Neural crest cell (in vitro differentiated cells): ENCODE measurements at regions not wholly inside any gene's neighbourhood (a gene's known extent, or its start where the extent isn't known, plus 50 kb on each side); places are given as distances from the start of the nearest gene placed in this dataset.
"Not testable (repeated sequence)": the region's sequence is repeated elsewhere in the genome, so short reads cannot be mapped to it uniquely, and the experiment has no call there.

ENCODE experiments used
- DNase-seq: peaks from one replicate; pipeline ENCODE4 v3.0.0; 2021; ENCODE audit warnings: low read depth, mixed read lengths, low spot score
- H3K27ac Mint-ChIP-seq: one replicate; pipeline ENCODE4 v1.8.0; 2021; ENCODE audit warnings: mild to moderate bottlenecking, mixed read lengths; ENCODE audit not compliant: unreplicated experiment
- H3K27me3 Mint-ChIP-seq: 2 replicates; pipeline ENCODE4 v1.8.0; 2021; ENCODE audit warnings: low read depth, mild to moderate bottlenecking, mixed read lengths
- H3K36me3 Mint-ChIP-seq: 2 replicates; pipeline ENCODE4 v1.8.0; 2021; ENCODE audit warnings: low read depth, mild to moderate bottlenecking, mixed read lengths
- H3K4me1 Mint-ChIP-seq: 2 replicates; pipeline ENCODE4 v1.8.0; 2021; ENCODE audit warnings: mixed read lengths
- H3K4me3 Mint-ChIP-seq: one replicate; pipeline ENCODE4 v1.8.0; 2021; ENCODE audit warnings: mild to moderate bottlenecking, mixed read lengths
- H3K9me3 Mint-ChIP-seq: 2 replicates; pipeline ENCODE4 v1.8.0; 2021; ENCODE audit warnings: mixed read lengths
- CTCF ChIP-seq: fragments of 200-600 bp; sonication (generic); conservative IDR thresholded peaks from 2 replicates; pipeline ENCODE4 v1.5.0; 2021; ENCODE audit warnings: antibody characterized with exemption, mild to moderate bottlenecking

- Mint-ChIP-seq H3K27ac (no peak overlapping the region), H3K4me1 (no peaks in the 10 kb centered on the region), H3K9me3 (peaks cover 7% of the 10 kb centered on the region), H3K4me3 (no peak overlapping the region), H3K27me3 (no peaks in the 10 kb centered on the region), H3K36me3 (no peaks in the 10 kb centered on the region)
- DNase-seq: no peak
- no peak for TF ChIP-seq CTCF
These were observed 620.2 kb downstream of the ETNK1 start for GRCh38 chr12:23245186-23245585.

DNA sequence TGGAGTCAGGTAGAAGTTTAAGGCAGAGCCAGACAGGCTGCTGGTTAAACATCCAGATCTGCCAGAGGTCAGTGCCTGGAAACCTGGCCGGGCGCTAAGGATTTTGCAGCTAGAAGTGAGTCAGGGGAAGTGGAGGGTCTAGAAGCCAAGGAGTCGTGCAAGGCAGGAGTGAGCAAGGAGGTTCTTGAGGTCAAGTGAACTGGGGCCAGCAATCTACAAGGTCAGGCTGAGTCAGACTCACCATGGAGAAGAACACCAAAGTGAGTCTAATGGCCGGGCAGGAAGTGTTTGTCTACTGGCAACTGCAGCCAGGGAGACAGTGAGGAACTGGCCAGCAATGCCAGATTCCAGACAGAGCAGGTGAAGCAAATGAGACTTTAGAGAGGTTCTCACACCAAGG, 628.2 kb downstream of the ETNK1 start:
- peaks cover 5% of the 10 kb centered on the region for H3K36me3 Mint-ChIP-seq

GRCh38 chr12:23253910-23254309, 628.9 kb downstream of the ETNK1 start:
- not testable (repeated sequence) for H3K27me3 Mint-ChIP-seq, DNase-seq, H3K4me3 Mint-ChIP-seq, H3K36me3 Mint-ChIP-seq, H3K27ac Mint-ChIP-seq, H3K4me1 Mint-ChIP-seq
- H3K9me3 Mint-ChIP-seq: peaks cover 16% of the 10 kb centered on the region

More for the DNA sequence above, 628.2 kb downstream of the ETNK1 start:
- Mint-ChIP-seq H3K4me3 (no peak overlapping the region), H3K9me3 (peaks cover 16% of the 10 kb centered on the region), H3K27me3 (no peaks in the 10 kb centered on the region), H3K4me1 (no peaks in the 10 kb centered on the region), H3K27ac (no peak overlapping the region)
- no peak for TF ChIP-seq CTCF
- no peak for DNase-seq

- no peak for DNase-seq
- no peak overlapping the region for H3K4me3 Mint-ChIP-seq
- no peak overlapping the region for H3K27ac Mint-ChIP-seq
- peaks cover 3% of the 10 kb centered on the region for H3K9me3 Mint-ChIP-seq
- no peaks in the 10 kb centered on the region for H3K4me1 Mint-ChIP-seq
- no peak for TF ChIP-seq CTCF
- no peaks in the 10 kb centered on the region for H3K27me3 Mint-ChIP-seq
- no peaks in the 10 kb centered on the region for H3K36me3 Mint-ChIP-seq
These were observed 634.6 kb downstream of the ETNK1 start for GRCh38 chr12:23259558-23259957.

DNA sequence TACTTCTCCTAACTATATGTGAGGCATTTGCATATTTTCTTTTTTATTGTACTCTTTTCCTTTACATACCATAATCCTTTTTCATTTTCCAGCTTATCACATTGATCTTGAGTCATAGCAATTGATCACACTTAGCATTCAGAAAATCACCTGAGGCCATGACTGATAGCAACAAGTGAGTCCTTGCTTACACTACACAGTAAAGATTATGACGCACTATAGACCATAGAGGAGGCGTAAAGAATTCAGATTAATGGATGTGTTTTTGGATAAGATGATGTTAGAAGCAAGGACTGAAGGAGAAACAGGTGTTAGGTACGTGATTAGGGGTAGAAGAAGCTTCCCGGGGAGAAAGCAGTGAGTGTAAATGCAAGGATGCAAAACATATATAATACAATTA, 637.7 kb downstream of the ETNK1 start:
- no peak overlapping the region for H3K4me3 Mint-ChIP-seq

GRCh38 chr12:23277831-23278230, 652.9 kb downstream of the ETNK1 start:
- H3K36me3 Mint-ChIP-seq: no peaks in the 10 kb centered on the region
- DNase-seq: no peak
- no peak for TF ChIP-seq CTCF

More for the DNA sequence above, 637.7 kb downstream of the ETNK1 start:
- Mint-ChIP-seq H3K4me1 (no peaks in the 10 kb centered on the region), H3K27ac (no peak overlapping the region), H3K27me3 (no peaks in the 10 kb centered on the region), H3K36me3 (no peaks in the 10 kb centered on the region), H3K9me3 (no peaks in the 10 kb centered on the region)
- TF ChIP-seq CTCF: no peak
- no peak for DNase-seq

More at GRCh38 chr12:23277831-23278230, 652.9 kb downstream of the ETNK1 start:
- Mint-ChIP-seq H3K27me3 (no peaks in the 10 kb centered on the region), H3K9me3 (no peaks in the 10 kb centered on the region), H3K4me3 (no peak overlapping the region), H3K27ac (no peak overlapping the region), H3K4me1 (no peaks in the 10 kb centered on the region)
